Caco-2 (cell line): ENCODE measurements at regions not wholly inside any gene's neighbourhood (a gene's known extent, or its start where the extent isn't known, plus 50 kb on each side); places are given as distances from the start of the nearest gene placed in this dataset.

Source experiments
- BruUV-seq: library from RNA; stranded (reverse); fragments of 400-500 nt; replicated peaks from 2 replicates; lab custom pipeline; 2021; lab: Mats Ljungman, UMichigan
- CTCF ChIA-PET: fragments of 300-600 bp; sonication (Branson Sonifier 250); formaldehyde crosslinking; loops from one replicate; lab custom pipeline; 2022; ENCODE audit warnings: antibody characterized with exemption; lab: Charles Lee
- POLR2A ChIA-PET: fragments of 300-600 bp; sonication (Branson Sonifier 250); formaldehyde crosslinking; loops from one replicate; lab custom pipeline; 2022; ENCODE audit warnings: antibody characterized with exemption; lab: Charles Lee
- DNase-seq, 2 experiments: peaks; one replicate each; pipeline versions ENCODE4 v3.0.0 to v3.0.0-alpha.2; 2020 to 2022
- H3K27me3 ChIP-seq: replicated peaks from 2 replicates; pipeline ENCODE4 v1.6.0; 2011; ENCODE audit warnings: low read length; ENCODE audit not compliant: control insufficient read depth, insufficient read depth
- H3K36me3 ChIP-seq: 2 replicates; pipeline ENCODE4 v1.5.1; 2011; ENCODE audit warnings: low read length; ENCODE audit not compliant: control insufficient read depth, insufficient read depth
- H3K4me1 ChIP-seq: fragments of 250-450 bp; sonication (Bioruptor Pico); 2 replicates; pipeline ENCODE4 v1.5.1; 2020; ENCODE audit warnings: mild to moderate bottlenecking
- H3K4me3 ChIP-seq: 2 replicates; pipeline ENCODE4 v1.5.1; 2011; ENCODE audit warnings: low read depth, mild to moderate bottlenecking, control low read depth, low read length
- H3K9me3 ChIP-seq: fragments of 250-450 bp; sonication (Bioruptor Pico); 2 replicates; pipeline ENCODE4 v1.5.1; 2020; ENCODE audit warnings: mild to moderate bottlenecking, moderate library complexity
- H3K27ac Mint-ChIP-seq: one replicate; pipeline ENCODE4 v1.8.0; 2022; ENCODE audit warnings: mixed read lengths; ENCODE audit not compliant: unreplicated experiment
- H3K27me3 Mint-ChIP-seq: one replicate; pipeline ENCODE4 v1.8.0; 2022; ENCODE audit warnings: mixed read lengths; ENCODE audit not compliant: insufficient read depth, unreplicated experiment
- H3K36me3 Mint-ChIP-seq: one replicate; pipeline ENCODE4 v1.8.0; 2022; ENCODE audit warnings: mild to moderate bottlenecking, mixed read lengths; ENCODE audit not compliant: insufficient read depth, unreplicated experiment
- H3K4me1 Mint-ChIP-seq: one replicate; pipeline ENCODE4 v1.8.0; 2022; ENCODE audit warnings: low read depth, mixed read lengths; ENCODE audit not compliant: unreplicated experiment
- H3K4me3 Mint-ChIP-seq: one replicate; pipeline ENCODE4 v1.8.0; 2022; ENCODE audit warnings: mild to moderate bottlenecking, moderate library complexity, mixed read lengths; ENCODE audit not compliant: unreplicated experiment
- H3K9me3 Mint-ChIP-seq: one replicate; pipeline ENCODE4 v1.8.0; 2022; ENCODE audit warnings: mixed read lengths; ENCODE audit not compliant: unreplicated experiment
- CTCF ChIP-seq, 2 experiments: fragments of 200-600 bp in 1 of 2; IDR thresholded peaks; 1 replicate in 1 of 2; 2 replicates in 1 of 2; pipeline versions ENCODE4 v1.5.1 to v1.8.0; 2011 to 2022; ENCODE audit warnings: antibody characterized with exemption in 1 of 2, control low read depth in 1 of 2, inconsistent platforms in 1 of 2, low read depth in 1 of 2, low read length in 1 of 2, mild to moderate bottlenecking in 1 of 2, moderate library complexity in 1 of 2; ENCODE audit not compliant: insufficient read depth in 1 of 2, severe bottlenecking in 1 of 2, unreplicated experiment in 1 of 2
- intact Hi-C: fragments of 100-400 bp; cut with micrococcal nuclease; formaldehyde crosslinking; loops from one replicate; pipeline ENCODE4 v1.10.0; 2022; ENCODE audit not compliant: unreplicated experiment

GRCh38 chr6:132927713-132928112, 113.3 kb downstream of the RPS12 start:
- no peak for TF ChIP-seq CTCF (IDR thresholded peaks at IDR 0.05; ENCODE audit: insufficient read depth in 1 of 2, low read depth in 1 of 2, low read length in 1 of 2, severe bottlenecking in 1 of 2, unreplicated experiment in 1 of 2)
- no peak for DNase-seq
- Mint-ChIP-seq H3K27me3 (peaks cover 2% of the 10 kb centered on the region), H3K4me3 (no peak overlapping the region), H3K4me1 (no peaks in the 10 kb centered on the region), H3K36me3 (no peaks in the 10 kb centered on the region), H3K27ac (no peak overlapping the region), H3K9me3 (no peaks in the 10 kb centered on the region)
- CTCF ChIA-PET: no interaction called here
- intact Hi-C loops: no loop called here
- no TSS peak for BruUV-seq
- POLR2A ChIA-PET: no interaction called here
- no peak overlapping the region for H3K4me3 ChIP-seq
- H3K4me1 ChIP-seq: no peaks in the 10 kb centered on the region
- H3K27me3 ChIP-seq: peaks cover 1% of the 10 kb centered on the region
- H3K9me3 ChIP-seq: no peaks in the 10 kb centered on the region
- no peaks in the 10 kb centered on the region for H3K36me3 ChIP-seq

- no peak overlapping the region for H3K27ac Mint-ChIP-seq
- no peaks in the 10 kb centered on the region for H3K9me3 ChIP-seq
These were observed 114.8 kb downstream of the RPS12 start for GRCh38 chr6:132929141-132929540.

GRCh38 chr6:132931313-132931712, 116.9 kb downstream of the RPS12 start:
- H3K9me3 ChIP-seq: no peaks in the 10 kb centered on the region
- no peaks in the 10 kb centered on the region for H3K4me1 Mint-ChIP-seq
- TF ChIP-seq CTCF (IDR thresholded peaks at IDR 0.05; ENCODE audit: insufficient read depth in 1 of 2, low read depth in 1 of 2, low read length in 1 of 2, severe bottlenecking in 1 of 2, unreplicated experiment in 1 of 2): no peak
- no peaks in the 10 kb centered on the region for H3K9me3 Mint-ChIP-seq
- ChIA-PET CTCF (no interaction called here), POLR2A (no interaction called here)
- H3K36me3 Mint-ChIP-seq: no peaks in the 10 kb centered on the region
- H3K27ac Mint-ChIP-seq: no peak overlapping the region
- DNase-seq: no peak
- BruUV-seq: no TSS peak
- no peaks in the 10 kb centered on the region; the same call in 1 of the 2 replicates for H3K27me3 ChIP-seq
- H3K27me3 Mint-ChIP-seq: peaks cover 15% of the 10 kb centered on the region
- H3K4me3 Mint-ChIP-seq: no peak overlapping the region
- intact Hi-C loops: no loop called here
- H3K4me3 ChIP-seq: no peak overlapping the region
- H3K4me1 ChIP-seq: no peaks in the 10 kb centered on the region
- no peaks in the 10 kb centered on the region for H3K36me3 ChIP-seq

More at GRCh38 chr6:132929141-132929540, 114.8 kb downstream of the RPS12 start:
- ChIA-PET POLR2A (no interaction called here), CTCF (no interaction called here)
- no peak for DNase-seq
- Mint-ChIP-seq H3K36me3 (no peaks in the 10 kb centered on the region), H3K27me3 (peaks cover 10% of the 10 kb centered on the region), H3K9me3 (no peaks in the 10 kb centered on the region), H3K4me3 (no peak overlapping the region), H3K4me1 (no peaks in the 10 kb centered on the region)
- no TSS peak for BruUV-seq
- H3K27me3 ChIP-seq: no peaks in the 10 kb centered on the region; the same call in 1 of the 2 replicates
- no peak for TF ChIP-seq CTCF (IDR thresholded peaks at IDR 0.05; ENCODE audit: insufficient read depth in 1 of 2, low read depth in 1 of 2, low read length in 1 of 2, severe bottlenecking in 1 of 2, unreplicated experiment in 1 of 2)
- H3K4me3 ChIP-seq: no peak overlapping the region
- no peaks in the 10 kb centered on the region for H3K36me3 ChIP-seq
- intact Hi-C loops: no loop called here
- H3K4me1 ChIP-seq: no peaks in the 10 kb centered on the region
